SK-N-MC (cell line): ENCODE measurements at regions not wholly inside any gene's neighbourhood (a gene's known extent, or its start where the extent isn't known, plus 50 kb on each side); places are given as distances from the start of the nearest gene placed in this dataset.

Experiments used
- EZH2 ChIP-seq: fragments of 200-600 bp; sonication (generic); IDR thresholded peaks from one replicate; pipeline ENCODE4 v1.6.1; 2017; ENCODE audit warnings: antibody characterized with exemption
- FOXP2 ChIP-seq: optimal IDR thresholded peaks from 2 replicates; pipeline ENCODE3; 2011; ENCODE audit warnings: mild to moderate bottlenecking, moderate library complexity; ENCODE audit not compliant: insufficient read depth; ENCODE audit errors: extremely low read length, control extremely low read depth
- POLR2AphosphoS5 ChIP-seq: IDR thresholded peaks from 2 replicates; pipeline ENCODE4 v1.6.1; 2012; ENCODE audit warnings: mild to moderate bottlenecking, low read depth, low read length, borderline replicate concordance

DNA sequence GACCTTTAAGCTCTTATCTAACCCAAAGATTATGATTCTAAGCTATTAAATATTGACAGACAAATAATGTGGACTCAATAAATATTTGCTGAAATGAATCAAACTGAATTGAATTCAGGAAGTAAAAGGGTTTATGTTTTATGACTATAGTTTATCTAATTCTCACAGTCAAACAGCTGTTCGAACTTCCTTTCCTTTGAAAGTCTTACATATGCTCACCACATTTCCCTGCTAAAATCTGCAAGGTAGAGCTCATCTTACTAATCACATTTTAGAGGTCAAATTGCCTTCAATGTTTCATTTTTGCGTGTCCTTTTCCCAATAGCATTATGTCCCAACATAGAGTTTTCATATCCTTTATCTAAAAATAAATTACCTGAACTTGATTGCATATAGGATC is 154.9 kb upstream of the PPP1R3A start:
- TF ChIP-seq POLR2AphosphoS5 (no peak), EZH2 (no peak), FOXP2 (no peak)
